ENCODE measurements at regions not wholly inside any gene's neighbourhood (a gene's known extent, or its start where the extent isn't known, plus 50 kb on each side); places are given as distances from the start of the nearest gene placed in this dataset.

DNA sequence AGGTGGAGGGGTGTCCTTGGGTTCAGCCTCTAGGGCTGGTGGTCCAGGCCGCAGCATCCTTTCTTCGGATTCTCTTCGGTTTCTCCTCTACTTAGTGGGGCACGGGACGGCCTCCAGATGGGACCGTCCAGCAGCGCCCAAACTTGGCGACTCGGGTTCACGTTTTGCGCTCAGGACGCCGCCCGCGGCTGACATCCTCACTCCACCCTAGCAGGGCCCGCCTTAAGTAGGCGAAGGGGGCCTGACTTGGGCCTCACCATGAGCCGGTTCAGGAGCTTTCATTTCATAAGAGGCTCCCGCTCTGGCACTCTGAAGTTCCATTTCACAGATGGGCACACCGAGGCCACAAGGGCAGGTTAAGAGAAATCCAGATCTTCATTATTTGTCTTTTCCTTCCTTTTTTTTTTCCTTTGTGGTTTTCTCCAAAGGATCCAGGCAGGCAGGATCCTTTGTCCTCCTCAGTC, 141.2 kb downstream of the SEC14L1 start:
- 13% methylated on average over 20 of the region's 20 CpGs; no CpG with 5 or more reads in 1 of the 2 experiments for WGBS, 2 experiments (ENCODE audit: extremely low coverage in 1 of 2, insufficient coverage in 1 of 2, insufficient read length in 1 of 2, insufficient replicate concordance in 2 of 2, low coverage in 1 of 2, low lambda C conversion rate in 2 of 2, missing lambda C conversion rate in 1 of 2)
- Histone ChIP-seq H3K4me2 (ENCODE audit: insufficient read depth in 1 of 2, low read depth in 2 of 2, low read length in 2 of 2) (peak overlapping the region; percentile 89 to 98), H3K79me1 (ENCODE audit: low read depth, low read length) (no peaks in the 10 kb centered on the region), H3K18ac (ENCODE audit: extremely low read depth, low read length) (peak overlapping the region; percentile 75; the same call in 1 of the 2 replicates), H3K36me3 (ENCODE audit: control insufficient read depth in 2 of 4, insufficient read depth in 4 of 4, low read length in 3 of 4) (no peaks in the 10 kb centered on the region), H4K20me1 (replicated peaks in 1 of 2; ENCODE audit: control insufficient read depth in 1 of 2, insufficient read depth in 2 of 2, low read length in 2 of 2) (peaks cover 2% of the 10 kb centered on the region in 2 experiments), H3K9ac (replicated peaks in 1 of 4; ENCODE audit: extremely low read depth in 1 of 4, low read depth in 3 of 4, low read length in 3 of 4) (peak overlapping the region in 2 of 4 experiments; percentile 54 to 71; a peak in 3 of 7 replicates), H3K9me3 (ENCODE audit: insufficient read depth in 2 of 2, low read depth in 1 of 2, low read length in 1 of 2) (no peaks in the 10 kb centered on the region), H3K23ac (ENCODE audit: insufficient read length) (no peak overlapping the region), H2BK20ac (ENCODE audit: low read length) (no peak overlapping the region), H2BK5ac (ENCODE audit: low read depth, low read length) (no peak overlapping the region), H4K91ac (replicated peaks; ENCODE audit: insufficient read length, low read length) (no peak overlapping the region), H3K4me1 (replicated peaks in 1 of 4; ENCODE audit: control insufficient read depth in 3 of 4, insufficient read depth in 4 of 4, low read length in 3 of 4) (peaks cover 0 to 24% (median 19%) of the 10 kb centered on the region in 4 experiments; a peak in 6 of 7 replicates), H4K8ac (ENCODE audit: extremely low read depth, insufficient read depth, low read length) (no peak overlapping the region), H2BK12ac (ENCODE audit: low read depth, low read length) (no peak overlapping the region), H3K79me2 (ENCODE audit: control insufficient read depth in 1 of 2, insufficient read depth in 2 of 2, low read length in 2 of 2) (peaks cover 0 to 25% of the 10 kb centered on the region in 2 experiments; a peak in 2 of 4 replicates), H2BK120ac (replicated peaks; ENCODE audit: low read depth, low read length) (no peak overlapping the region), H2AFZ (ENCODE audit: low read length) (0 out of 2 replicates have a peak overlapping the region, but pooled peaks have one; percentile 13), H3K4ac (replicated peaks; ENCODE audit: insufficient read length, low read depth, low read length) (peak overlapping the region; percentile 75), H3K4me3 (ENCODE audit: extremely low read depth in 1 of 4, insufficient read depth in 2 of 4, low read depth in 3 of 4, low read length in 4 of 4) (peak overlapping the region; percentile 45 to 87 (median 71)), H3K23me2 (ENCODE audit: low read depth, low read length) (peaks cover 6% of the 10 kb centered on the region; the same call in 1 of the 2 replicates), H3K56ac (replicated peaks; ENCODE audit: insufficient read length, low read depth, low read length) (no peak overlapping the region), H3K27ac (ENCODE audit: low read depth, low read length) (no peak overlapping the region), H4K5ac (ENCODE audit: insufficient read length, low read depth, low read length) (no peak overlapping the region), H3K14ac (ENCODE audit: insufficient read length) (no peak overlapping the region), H3K27me3 (replicated peaks in 1 of 4; ENCODE audit: control insufficient read depth in 3 of 4, extremely low read depth in 1 of 4, insufficient read depth in 3 of 4, low read length in 3 of 4) (peaks cover 0 to 24% (median 18%) of the 10 kb centered on the region in 4 experiments; a peak in 5 of 7 replicates), H2BK15ac (ENCODE audit: low read length) (0 out of 2 replicates have a peak overlapping the region, but pooled peaks have one; percentile 18), H2AK5ac (ENCODE audit: low read depth, low read length) (no peak overlapping the region; the same call in 1 of the 2 replicates)
- TF ChIP-seq ASH2L (IDR thresholded peaks at IDR 0.05; ENCODE audit: low read length) (peak; percentile 61), RNF2 (IDR thresholded peaks at IDR 0.05; ENCODE audit: borderline replicate concordance, low read depth, low read length, missing control alignments, poor library complexity, severe bottlenecking) (peak; percentile 2), KDM1A (IDR thresholded peaks at IDR 0.05; ENCODE audit: borderline replicate concordance, low read length) (peak; percentile 98), HDAC2 (IDR thresholded peaks at IDR 0.05; ENCODE audit: borderline replicate concordance in 1 of 2, low read depth in 2 of 2, low read length in 2 of 2) (peak in 1 of 2 experiments; percentile 71; a peak in 1 of 4 replicates), KDM5A (IDR thresholded peaks at IDR 0.05; ENCODE audit: low read length) (no peak), EP300 (IDR thresholded peaks at IDR 0.05; ENCODE audit: borderline replicate concordance in 1 of 2, low read depth in 2 of 2, low read length in 2 of 2) (no peak), SRF (IDR thresholded peaks at IDR 0.05; ENCODE audit: low read depth, low read length) (no peak), BCL11A (IDR thresholded peaks at IDR 0.05; ENCODE audit: low read depth in 2 of 2, low read length in 2 of 2) (no peak)
- DNase-seq (ENCODE audit: low read depth in 1 of 2, low spot score in 2 of 2) (peak in 1 of 2 experiments; percentile 64), FAIRE-seq (no peak)
- CTCF ChIA-PET (ENCODE audit: partially characterized antibody), result interaction anchor here (0.6 to 1.3 kb wide), 4 partner anchors 10 to 302 kb away, joined by 3 to 4 read pairs (median 3); no protein-coding TSS in a partner anchor
- POLR2A ChIA-PET (ENCODE audit: partially characterized antibody), result no interaction called here
